Caco-2 (cell line): ENCODE measurements at regions not wholly inside any gene's neighbourhood (a gene's known extent, or its start where the extent isn't known, plus 50 kb on each side); places are given as distances from the start of the nearest gene placed in this dataset.

ENCODE experiments used
- BruUV-seq: library from RNA; stranded (reverse); fragments of 400-500 nt; replicated peaks from 2 replicates; lab custom pipeline; 2021; lab: Mats Ljungman, UMichigan
- CTCF ChIA-PET: fragments of 300-600 bp; sonication (Branson Sonifier 250); formaldehyde crosslinking; loops from one replicate; lab custom pipeline; 2022; ENCODE audit warnings: antibody characterized with exemption; lab: Charles Lee
- POLR2A ChIA-PET: fragments of 300-600 bp; sonication (Branson Sonifier 250); formaldehyde crosslinking; loops from one replicate; lab custom pipeline; 2022; ENCODE audit warnings: antibody characterized with exemption; lab: Charles Lee
- DNase-seq, 2 experiments: peaks; one replicate each; pipeline versions ENCODE4 v3.0.0 to v3.0.0-alpha.2; 2020 to 2022
- H3K27me3 ChIP-seq: replicated peaks from 2 replicates; pipeline ENCODE4 v1.6.0; 2011; ENCODE audit warnings: low read length; ENCODE audit not compliant: control insufficient read depth, insufficient read depth
- H3K36me3 ChIP-seq: 2 replicates; pipeline ENCODE4 v1.5.1; 2011; ENCODE audit warnings: low read length; ENCODE audit not compliant: control insufficient read depth, insufficient read depth
- H3K4me1 ChIP-seq: fragments of 250-450 bp; sonication (Bioruptor Pico); 2 replicates; pipeline ENCODE4 v1.5.1; 2020; ENCODE audit warnings: mild to moderate bottlenecking
- H3K4me3 ChIP-seq: 2 replicates; pipeline ENCODE4 v1.5.1; 2011; ENCODE audit warnings: low read depth, mild to moderate bottlenecking, control low read depth, low read length
- H3K9me3 ChIP-seq: fragments of 250-450 bp; sonication (Bioruptor Pico); 2 replicates; pipeline ENCODE4 v1.5.1; 2020; ENCODE audit warnings: mild to moderate bottlenecking, moderate library complexity
- H3K27ac Mint-ChIP-seq: one replicate; pipeline ENCODE4 v1.8.0; 2022; ENCODE audit warnings: mixed read lengths; ENCODE audit not compliant: unreplicated experiment
- H3K27me3 Mint-ChIP-seq: one replicate; pipeline ENCODE4 v1.8.0; 2022; ENCODE audit warnings: mixed read lengths; ENCODE audit not compliant: insufficient read depth, unreplicated experiment
- H3K36me3 Mint-ChIP-seq: one replicate; pipeline ENCODE4 v1.8.0; 2022; ENCODE audit warnings: mild to moderate bottlenecking, mixed read lengths; ENCODE audit not compliant: insufficient read depth, unreplicated experiment
- H3K4me1 Mint-ChIP-seq: one replicate; pipeline ENCODE4 v1.8.0; 2022; ENCODE audit warnings: low read depth, mixed read lengths; ENCODE audit not compliant: unreplicated experiment
- H3K4me3 Mint-ChIP-seq: one replicate; pipeline ENCODE4 v1.8.0; 2022; ENCODE audit warnings: mild to moderate bottlenecking, moderate library complexity, mixed read lengths; ENCODE audit not compliant: unreplicated experiment
- H3K9me3 Mint-ChIP-seq: one replicate; pipeline ENCODE4 v1.8.0; 2022; ENCODE audit warnings: mixed read lengths; ENCODE audit not compliant: unreplicated experiment
- CTCF ChIP-seq, 2 experiments: fragments of 200-600 bp in 1 of 2; IDR thresholded peaks; 1 replicate in 1 of 2; 2 replicates in 1 of 2; pipeline versions ENCODE4 v1.5.1 to v1.8.0; 2011 to 2022; ENCODE audit warnings: antibody characterized with exemption in 1 of 2, control low read depth in 1 of 2, inconsistent platforms in 1 of 2, low read depth in 1 of 2, low read length in 1 of 2, mild to moderate bottlenecking in 1 of 2, moderate library complexity in 1 of 2; ENCODE audit not compliant: insufficient read depth in 1 of 2, severe bottlenecking in 1 of 2, unreplicated experiment in 1 of 2
- intact Hi-C: fragments of 100-400 bp; cut with micrococcal nuclease; formaldehyde crosslinking; loops from one replicate; pipeline ENCODE4 v1.10.0; 2022; ENCODE audit not compliant: unreplicated experiment

GRCh38 chr11:15675683-15676082 is 561.0 kb downstream of the INSC start:
- Mint-ChIP-seq H3K4me1 (peaks cover 6% of the 10 kb centered on the region), H3K27ac (no peak overlapping the region), H3K4me3 (no peak overlapping the region), H3K27me3 (no peaks in the 10 kb centered on the region), H3K9me3 (peaks cover 34% of the 10 kb centered on the region), H3K36me3 (no peaks in the 10 kb centered on the region)
- Histone ChIP-seq H3K4me1 (no peaks in the 10 kb centered on the region), H3K9me3 (peaks cover 5% of the 10 kb centered on the region), H3K27me3 (no peaks in the 10 kb centered on the region), H3K4me3 (no peak overlapping the region), H3K36me3 (no peaks in the 10 kb centered on the region)
- POLR2A ChIA-PET = no interaction called here
- CTCF ChIA-PET = no interaction called here
- TF ChIP-seq CTCF (IDR thresholded peaks at IDR 0.05; ENCODE audit: insufficient read depth in 1 of 2, low read depth in 1 of 2, low read length in 1 of 2, severe bottlenecking in 1 of 2, unreplicated experiment in 1 of 2) = no peak
- BruUV-seq = no TSS peak
- intact Hi-C loops = no loop called here
- no peak for DNase-seq

- H3K27me3 ChIP-seq = no peaks in the 10 kb centered on the region
- no TSS peak for BruUV-seq
- H3K36me3 ChIP-seq = no peaks in the 10 kb centered on the region
- no peak for TF ChIP-seq CTCF (IDR thresholded peaks at IDR 0.05; ENCODE audit: insufficient read depth in 1 of 2, low read depth in 1 of 2, low read length in 1 of 2, severe bottlenecking in 1 of 2, unreplicated experiment in 1 of 2)
- H3K9me3 ChIP-seq = peaks cover 5% of the 10 kb centered on the region
- Mint-ChIP-seq H3K4me3 (no peak overlapping the region), H3K27me3 (no peaks in the 10 kb centered on the region), H3K9me3 (peaks cover 34% of the 10 kb centered on the region), H3K36me3 (no peaks in the 10 kb centered on the region), H3K27ac (no peak overlapping the region), H3K4me1 (peaks cover 14% of the 10 kb centered on the region)
- no peak for DNase-seq
- ChIA-PET CTCF (no interaction called here), POLR2A (no interaction called here)
- intact Hi-C loops = no loop called here
- H3K4me1 ChIP-seq = no peaks in the 10 kb centered on the region
- no peak overlapping the region for H3K4me3 ChIP-seq
Observed at GRCh38 chr11:15677181-15677580, 562.5 kb downstream of the INSC start.

- ChIA-PET POLR2A (no interaction called here), CTCF (no interaction called here)
- Histone ChIP-seq H3K4me1 (no peaks in the 10 kb centered on the region), H3K36me3 (no peaks in the 10 kb centered on the region), H3K4me3 (no peak overlapping the region), H3K27me3 (no peaks in the 10 kb centered on the region), H3K9me3 (no peaks in the 10 kb centered on the region)
- H3K27ac Mint-ChIP-seq = no peak overlapping the region
- H3K9me3 Mint-ChIP-seq = peaks cover 15% of the 10 kb centered on the region
- no peak for TF ChIP-seq CTCF (IDR thresholded peaks at IDR 0.05; ENCODE audit: insufficient read depth in 1 of 2, low read depth in 1 of 2, low read length in 1 of 2, severe bottlenecking in 1 of 2, unreplicated experiment in 1 of 2)
- no peak for DNase-seq
- intact Hi-C loops = no loop called here
- no TSS peak for BruUV-seq
- H3K4me1 Mint-ChIP-seq = peaks cover 20% of the 10 kb centered on the region
- H3K36me3 Mint-ChIP-seq = no peaks in the 10 kb centered on the region
- H3K27me3 Mint-ChIP-seq = no peaks in the 10 kb centered on the region
- no peak overlapping the region for H3K4me3 Mint-ChIP-seq
Observed at GRCh38 chr11:15683528-15683927, 568.8 kb downstream of the INSC start.
